GM19023 (cell line): ENCODE measurements at regions not wholly inside any gene's neighbourhood (a gene's known extent, or its start where the extent isn't known, plus 50 kb on each side); places are given as distances from the start of the nearest gene placed in this dataset.
"Not testable (repeated sequence)": the region's sequence is repeated elsewhere in the genome, so short reads cannot be mapped to it uniquely, and the experiment has no call there.

Experiments used
- ATAC-seq: cut with Tn5 transposase; IDR thresholded peaks from one replicate; pipeline ENCODE4 v1.9.1; 2021; ENCODE audit warnings: mild to moderate bottlenecking, moderate library complexity; ENCODE audit not compliant: unreplicated experiment

- not testable (repeated sequence) for ATAC-seq
Observed at GRCh38 chr4:9604031-9604892, 160.0 kb downstream of the DEFB131A start.

- not testable (repeated sequence) for ATAC-seq
Observed at GRCh38 chr4:9604893-9605190, 160.6 kb downstream of the DEFB131A start.

- ATAC-seq, result no peak
Observed at GRCh38 chr4:9608300-9608699, 164.1 kb downstream of the DEFB131A start.

- not testable (repeated sequence) for ATAC-seq
Observed at GRCh38 chr4:9610321-9610720, 166.1 kb downstream of the DEFB131A start.

GRCh38 chr4:9611101-9611500 lies 166.9 kb downstream of the DEFB131A start:
- ATAC-seq, result no peak

GRCh38 chr4:9636411-9636810 lies 145.0 kb upstream of the DRD5 start:
- ATAC-seq, result not testable (repeated sequence)

- ATAC-seq, result not testable (repeated sequence)
Observed at GRCh38 chr4:9659678-9660077, 121.8 kb upstream of the DRD5 start.

- ATAC-seq, result not testable (repeated sequence)
Observed at GRCh38 chr4:9660955-9661354, 120.5 kb upstream of the DRD5 start.

- ATAC-seq, result not testable (repeated sequence)
Observed at GRCh38 chr4:9670725-9671124, 110.7 kb upstream of the DRD5 start.

GRCh38 chr4:9677357-9677756 lies 104.1 kb upstream of the DRD5 start:
- ATAC-seq, result not testable (repeated sequence)

- ATAC-seq, result no peak
Observed at GRCh38 chr4:9679704-9680478, 101.5 kb upstream of the DRD5 start.

GRCh38 chr4:9683174-9683573 lies 98.3 kb upstream of the DRD5 start:
- ATAC-seq, result not testable (repeated sequence)

GRCh38 chr4:9685016-9685415 lies 96.4 kb upstream of the DRD5 start:
- ATAC-seq, result not testable (repeated sequence)

GRCh38 chr4:9685692-9686091 lies 95.7 kb upstream of the DRD5 start:
- no peak for ATAC-seq

GRCh38 chr4:9690636-9691237 lies 90.7 kb upstream of the DRD5 start:
- not testable (repeated sequence) for ATAC-seq

GRCh38 chr4:9691238-9692065 lies 90.0 kb upstream of the DRD5 start:
- ATAC-seq, result peak; percentile 100

GRCh38 chr4:9692791-9693491 lies 88.5 kb upstream of the DRD5 start:
- not testable (repeated sequence) for ATAC-seq

GRCh38 chr4:9694403-9694802 lies 87.0 kb upstream of the DRD5 start:
- not testable (repeated sequence) for ATAC-seq

GRCh38 chr4:9695994-9696393 lies 85.4 kb upstream of the DRD5 start:
- not testable (repeated sequence) for ATAC-seq

GRCh38 chr4:9696561-9696960 lies 84.9 kb upstream of the DRD5 start:
- not testable (repeated sequence) for ATAC-seq
